ENCODE measurements at regions not wholly inside any gene's neighbourhood (a gene's known extent, or its start where the extent isn't known, plus 50 kb on each side); places are given as distances from the start of the nearest gene placed in this dataset.

- H3K4me1 ChIP-seq (ENCODE audit: control insufficient read depth in 1 of 2, insufficient read depth in 2 of 2, low read depth in 1 of 2, low read length in 1 of 2) = peaks cover 0 to 11% of the 10 kb centered on the region in 2 experiments; a peak in 2 of 4 replicates
- no peak for TF ChIP-seq RXRA (IDR thresholded peaks at IDR 0.05; ENCODE audit: borderline replicate concordance, low read depth)
- TF ChIP-seq POLR2AphosphoS5 (IDR thresholded peaks at IDR 0.05; ENCODE audit: low read depth, low read length) = no peak
- no peak for TF ChIP-seq NFIC (IDR thresholded peaks at IDR 0.05; ENCODE audit: borderline replicate concordance)
- CTCF ChIA-PET = interaction anchor here (1.4 kb wide), 1 partner anchor 9 kb away, joined by 3 read pairs; no protein-coding TSS in a partner anchor
- H3K79me2 ChIP-seq (ENCODE audit: insufficient read depth) = no peaks in the 10 kb centered on the region
- H3K4me2 ChIP-seq = no peak overlapping the region
- H3K27me3 ChIP-seq (ENCODE audit: insufficient read depth) = no peaks in the 10 kb centered on the region
- WGBS (ENCODE audit: low lambda C conversion rate) = 12% methylated on average over 1 of the region's 1 CpG
- H3K9ac ChIP-seq = no peak overlapping the region
- no peaks in the 10 kb centered on the region; the same call in 1 of the 2 replicates for H3K9me3 ChIP-seq
- POLR2A ChIA-PET = no interaction called here
- H3F3A ChIP-seq (replicated peaks; ENCODE audit: insufficient read depth) = no peaks in the 10 kb centered on the region
- DNase-seq = no peak
- no peaks in the 10 kb centered on the region for H3K36me3 ChIP-seq (replicated peaks in 1 of 2; ENCODE audit: control insufficient read depth in 1 of 2, insufficient read depth in 2 of 2, low read length in 1 of 2)
- no peaks in the 10 kb centered on the region for H3K9me2 ChIP-seq
- no peak overlapping the region for H2AFZ ChIP-seq (ENCODE audit: low read depth)
- H3K27ac ChIP-seq (ENCODE audit: low read depth in 2 of 2, low read length in 1 of 2) = no peak overlapping the region
- no peak overlapping the region for H3K4me3 ChIP-seq (ENCODE audit: low read depth in 2 of 2, low read length in 1 of 2)
- H4K20me1 ChIP-seq (ENCODE audit: insufficient read depth) = no peaks in the 10 kb centered on the region
These were observed 274.3 kb upstream of the CNTN4 start for GRCh38 chr3:1824359-1824758.

- Histone ChIP-seq H2AFZ (ENCODE audit: low read depth) (no peak overlapping the region), H3K4me1 (ENCODE audit: control insufficient read depth in 1 of 2, insufficient read depth in 2 of 2, low read depth in 1 of 2, low read length in 1 of 2) (peaks cover 0 to 11% of the 10 kb centered on the region in 2 experiments; a peak in 2 of 4 replicates), H3K4me3 (ENCODE audit: low read depth in 2 of 2, low read length in 1 of 2) (no peak overlapping the region), H3K27ac (ENCODE audit: low read depth in 2 of 2, low read length in 1 of 2) (peak overlapping the region in 1 of 2 experiments; percentile 94; a peak in 2 of 4 replicates), H3K79me2 (ENCODE audit: insufficient read depth) (no peaks in the 10 kb centered on the region), H3F3A (replicated peaks; ENCODE audit: insufficient read depth) (no peaks in the 10 kb centered on the region), H3K4me2 (no peak overlapping the region), H3K9ac (no peak overlapping the region), H3K36me3 (replicated peaks in 1 of 2; ENCODE audit: control insufficient read depth in 1 of 2, insufficient read depth in 2 of 2, low read length in 1 of 2) (no peaks in the 10 kb centered on the region), H3K27me3 (ENCODE audit: insufficient read depth) (no peaks in the 10 kb centered on the region), H4K20me1 (ENCODE audit: insufficient read depth) (no peaks in the 10 kb centered on the region), H3K9me3 (no peaks in the 10 kb centered on the region), H3K9me2 (no peaks in the 10 kb centered on the region)
- peak; percentile 28 for DNase-seq
- ChIA-PET POLR2A (no interaction called here), CTCF (interaction anchor here (1.0 kb wide), 2 partner anchors 31 to 1094 kb away, joined by 3 to 4 read pairs; no protein-coding TSS in a partner anchor)
- 15% methylated on average over 1 of the region's 1 CpG for WGBS (ENCODE audit: low lambda C conversion rate)
- no peak for TF ChIP-seq NFIC (IDR thresholded peaks at IDR 0.05; ENCODE audit: borderline replicate concordance)
- TF ChIP-seq USF1 (IDR thresholded peaks at IDR 0.05; ENCODE audit: borderline replicate concordance, low read depth) = no peak
- no peak for TF ChIP-seq MAX (IDR thresholded peaks at IDR 0.05; ENCODE audit: low read depth)
- TF ChIP-seq ELF1 (IDR thresholded peaks at IDR 0.05) = no peak
- no peak for TF ChIP-seq MXI1 (IDR thresholded peaks at IDR 0.05; ENCODE audit: low read depth, low read length)
- TF ChIP-seq GABPA (IDR thresholded peaks at IDR 0.05; ENCODE audit: low read depth) = no peak
- TF ChIP-seq FOXJ3 (CRISPR knock-in tag; IDR thresholded peaks at IDR 0.05) = peak; percentile 96
- TF ChIP-seq JUND (IDR thresholded peaks at IDR 0.05) = no peak
- no peak for TF ChIP-seq USF2 (IDR thresholded peaks at IDR 0.05; ENCODE audit: borderline replicate concordance, low read depth, low read length)
- TF ChIP-seq NRF1 (IDR thresholded peaks at IDR 0.05; ENCODE audit: low read depth, low read length) = no peak
- peak; percentile 96 for TF ChIP-seq RCOR1 (IDR thresholded peaks at IDR 0.05; ENCODE audit: low read length)
- TF ChIP-seq TEAD4 (IDR thresholded peaks at IDR 0.05; ENCODE audit: borderline replicate concordance, insufficient read depth) = no peak
- TF ChIP-seq REST (IDR thresholded peaks at IDR 0.05; ENCODE audit: low read depth, low read length) = no peak
- no peak for TF ChIP-seq ZBTB33 (IDR thresholded peaks at IDR 0.05; ENCODE audit: borderline replicate concordance, low read depth)
- TF ChIP-seq FOXM1 (IDR thresholded peaks at IDR 0.05; ENCODE audit: low read depth) = no peak
- no peak; the same call in 1 of the 2 replicates for TF ChIP-seq POLR2AphosphoS5 (IDR thresholded peaks at IDR 0.05; ENCODE audit: low read depth, low read length)
- TF ChIP-seq PBX3 (IDR thresholded peaks at IDR 0.05) = no peak
These were observed 270.1 kb upstream of the CNTN4 start for GRCh38 chr3:1828519-1828918.
